ENCODE measurements at regions not wholly inside any gene's neighbourhood (a gene's known extent, or its start where the extent isn't known, plus 50 kb on each side); places are given as distances from the start of the nearest gene placed in this dataset.
"Not testable (repeated sequence)": the region's sequence is repeated elsewhere in the genome, so short reads cannot be mapped to it uniquely, and the experiment has no call there.

- H3K9me3 ChIP-seq (ENCODE audit: control insufficient read depth in 2 of 2, low read length in 2 of 2): no peaks in the 10 kb centered on the region
- no peaks in the 10 kb centered on the region for H3K4me1 ChIP-seq (ENCODE audit: control insufficient read depth, insufficient read depth, low read length)
- H3K4me3 ChIP-seq (ENCODE audit: low read length in 2 of 2): no peak overlapping the region
- H3K27me3 ChIP-seq (ENCODE audit: control insufficient read depth in 1 of 2, insufficient read depth in 2 of 2, low read length in 2 of 2): peaks cover 0 to 11% of the 10 kb centered on the region in 2 donors
- no peaks in the 10 kb centered on the region for H3K36me3 ChIP-seq (ENCODE audit: control insufficient read depth in 2 of 2, insufficient read depth in 2 of 2, low read length in 2 of 2)
- H3K27ac ChIP-seq (ENCODE audit: low read length): no peak overlapping the region
- no peak overlapping the region for H3K9ac ChIP-seq (ENCODE audit: low read length in 2 of 2)
These were observed 55.0 kb upstream of the PAK3 start for GRCh38 chrX:111041018-111041462.

GRCh38 chrX:111040377-111041017 lies 55.5 kb upstream of the PAK3 start:
- peaks cover 0 to 9% of the 10 kb centered on the region in 2 donors for H3K27me3 ChIP-seq (ENCODE audit: control insufficient read depth in 1 of 2, insufficient read depth in 2 of 2, low read length in 2 of 2)

GRCh38 chrX:111039606-111040005 lies 56.4 kb upstream of the PAK3 start:
- Histone ChIP-seq H3K27ac (ENCODE audit: low read length) (no peak overlapping the region), H3K9me3 (ENCODE audit: control insufficient read depth in 2 of 2, low read length in 2 of 2) (no peaks in the 10 kb centered on the region), H3K4me1 (ENCODE audit: control insufficient read depth, insufficient read depth, low read length) (no peaks in the 10 kb centered on the region), H3K4me3 (ENCODE audit: low read length in 2 of 2) (no peak overlapping the region), H3K9ac (ENCODE audit: low read length in 2 of 2) (no peak overlapping the region), H3K36me3 (ENCODE audit: control insufficient read depth in 2 of 2, insufficient read depth in 2 of 2, low read length in 2 of 2) (no peaks in the 10 kb centered on the region), H3K27me3 (ENCODE audit: control insufficient read depth in 1 of 2, insufficient read depth in 2 of 2, low read length in 2 of 2) (peaks cover 0 to 9% of the 10 kb centered on the region in 2 donors)

More at GRCh38 chrX:111040377-111041017, 55.5 kb upstream of the PAK3 start:
- Histone ChIP-seq H3K36me3 (ENCODE audit: control insufficient read depth in 2 of 2, insufficient read depth in 2 of 2, low read length in 2 of 2) (no peaks in the 10 kb centered on the region), H3K27ac (ENCODE audit: low read length) (no peak overlapping the region), H3K9me3 (ENCODE audit: control insufficient read depth in 2 of 2, low read length in 2 of 2) (no peaks in the 10 kb centered on the region), H3K9ac (ENCODE audit: low read length in 2 of 2) (no peak overlapping the region), H3K4me3 (ENCODE audit: low read length in 2 of 2) (no peak overlapping the region), H3K4me1 (ENCODE audit: control insufficient read depth, insufficient read depth, low read length) (no peaks in the 10 kb centered on the region)

GRCh38 chrX:111035991-111036390 lies 60.0 kb upstream of the PAK3 start:
- H3K27me3 ChIP-seq (ENCODE audit: control insufficient read depth in 1 of 2, insufficient read depth in 2 of 2, low read length in 2 of 2): peaks cover 0 to 10% of the 10 kb centered on the region in 2 donors
- no peak overlapping the region for H3K4me3 ChIP-seq (ENCODE audit: low read length in 2 of 2)
- H3K27ac ChIP-seq (ENCODE audit: low read length): no peak overlapping the region
- H3K9ac ChIP-seq (ENCODE audit: low read length in 2 of 2): no peak overlapping the region
- H3K4me1 ChIP-seq (ENCODE audit: control insufficient read depth, insufficient read depth, low read length): no peaks in the 10 kb centered on the region
- H3K9me3 ChIP-seq (ENCODE audit: control insufficient read depth in 2 of 2, low read length in 2 of 2): no peaks in the 10 kb centered on the region
- no peaks in the 10 kb centered on the region for H3K36me3 ChIP-seq (ENCODE audit: control insufficient read depth in 2 of 2, insufficient read depth in 2 of 2, low read length in 2 of 2)

- H3K9ac ChIP-seq (ENCODE audit: low read length in 2 of 2): no peak overlapping the region
These were observed 60.7 kb upstream of the PAK3 start for GRCh38 chrX:111035256-111035655.

GRCh38 chrX:111022998-111023397 lies 73.0 kb upstream of the PAK3 start:
- H3K4me1 ChIP-seq (ENCODE audit: control insufficient read depth, insufficient read depth, low read length); H3K27ac ChIP-seq (ENCODE audit: low read length); H3K27me3 ChIP-seq (ENCODE audit: control insufficient read depth in 1 of 2, insufficient read depth in 2 of 2, low read length in 2 of 2); H3K9me3 ChIP-seq (ENCODE audit: control insufficient read depth in 2 of 2, low read length in 2 of 2); H3K9ac ChIP-seq (ENCODE audit: low read length in 2 of 2); H3K36me3 ChIP-seq (ENCODE audit: control insufficient read depth in 2 of 2, insufficient read depth in 2 of 2, low read length in 2 of 2); H3K4me3 ChIP-seq (ENCODE audit: low read length in 2 of 2): not testable (repeated sequence)

More at GRCh38 chrX:111035256-111035655, 60.7 kb upstream of the PAK3 start:
- Histone ChIP-seq H3K36me3 (ENCODE audit: control insufficient read depth in 2 of 2, insufficient read depth in 2 of 2, low read length in 2 of 2) (no peaks in the 10 kb centered on the region), H3K4me3 (ENCODE audit: low read length in 2 of 2) (no peak overlapping the region), H3K27me3 (ENCODE audit: control insufficient read depth in 1 of 2, insufficient read depth in 2 of 2, low read length in 2 of 2) (peaks cover 0 to 10% of the 10 kb centered on the region in 2 donors), H3K9me3 (ENCODE audit: control insufficient read depth in 2 of 2, low read length in 2 of 2) (no peaks in the 10 kb centered on the region), H3K4me1 (ENCODE audit: control insufficient read depth, insufficient read depth, low read length) (no peaks in the 10 kb centered on the region), H3K27ac (ENCODE audit: low read length) (no peak overlapping the region)

- Histone ChIP-seq H3K9me3 (ENCODE audit: control insufficient read depth in 2 of 2, low read length in 2 of 2) (peaks cover 0 to 6% of the 10 kb centered on the region in 2 donors), H3K27me3 (ENCODE audit: control insufficient read depth in 1 of 2, insufficient read depth in 2 of 2, low read length in 2 of 2) (peaks cover 0 to 2% of the 10 kb centered on the region in 2 donors), H3K9ac (ENCODE audit: low read length in 2 of 2) (no peak overlapping the region), H3K36me3 (ENCODE audit: control insufficient read depth in 2 of 2, insufficient read depth in 2 of 2, low read length in 2 of 2) (no peaks in the 10 kb centered on the region), H3K4me1 (ENCODE audit: control insufficient read depth, insufficient read depth, low read length) (no peaks in the 10 kb centered on the region), H3K4me3 (ENCODE audit: low read length in 2 of 2) (no peak overlapping the region), H3K27ac (ENCODE audit: low read length) (no peak overlapping the region)
These were observed 75.7 kb upstream of the PAK3 start for GRCh38 chrX:111020283-111020682.

GRCh38 chrX:111013778-111014455 lies 82.1 kb upstream of the PAK3 start:
- Histone ChIP-seq H3K9me3 (ENCODE audit: control insufficient read depth in 2 of 2, low read length in 2 of 2) (peaks cover 0 to 3% of the 10 kb centered on the region in 2 donors), H3K27me3 (ENCODE audit: control insufficient read depth in 1 of 2, insufficient read depth in 2 of 2, low read length in 2 of 2) (peaks cover 0 to 15% of the 10 kb centered on the region in 2 donors), H3K27ac (ENCODE audit: low read length) (no peak overlapping the region), H3K4me1 (ENCODE audit: control insufficient read depth, insufficient read depth, low read length) (no peaks in the 10 kb centered on the region), H3K36me3 (ENCODE audit: control insufficient read depth in 2 of 2, insufficient read depth in 2 of 2, low read length in 2 of 2) (no peaks in the 10 kb centered on the region), H3K4me3 (ENCODE audit: low read length in 2 of 2) (no peak overlapping the region), H3K9ac (ENCODE audit: low read length in 2 of 2) (no peak overlapping the region)

GRCh38 chrX:111010111-111010510 lies 85.9 kb upstream of the PAK3 start:
- Histone ChIP-seq H3K27me3 (ENCODE audit: control insufficient read depth in 1 of 2, insufficient read depth in 2 of 2, low read length in 2 of 2) (peaks cover 0 to 18% of the 10 kb centered on the region in 2 donors), H3K36me3 (ENCODE audit: control insufficient read depth in 2 of 2, insufficient read depth in 2 of 2, low read length in 2 of 2) (no peaks in the 10 kb centered on the region), H3K4me1 (ENCODE audit: control insufficient read depth, insufficient read depth, low read length) (no peaks in the 10 kb centered on the region), H3K9me3 (ENCODE audit: control insufficient read depth in 2 of 2, low read length in 2 of 2) (no peaks in the 10 kb centered on the region), H3K4me3 (ENCODE audit: low read length in 2 of 2) (no peak overlapping the region), H3K27ac (ENCODE audit: low read length) (no peak overlapping the region), H3K9ac (ENCODE audit: low read length in 2 of 2) (no peak overlapping the region)

- H3K36me3 ChIP-seq (ENCODE audit: control insufficient read depth in 2 of 2, insufficient read depth in 2 of 2, low read length in 2 of 2): no peaks in the 10 kb centered on the region
- H3K27me3 ChIP-seq (ENCODE audit: control insufficient read depth in 1 of 2, insufficient read depth in 2 of 2, low read length in 2 of 2): peaks cover 0 to 18% of the 10 kb centered on the region in 2 donors
- H3K9me3 ChIP-seq (ENCODE audit: control insufficient read depth in 2 of 2, low read length in 2 of 2): no peaks in the 10 kb centered on the region
- H3K9ac ChIP-seq (ENCODE audit: low read length in 2 of 2): no peak overlapping the region
- H3K27ac ChIP-seq (ENCODE audit: low read length): no peak overlapping the region
- H3K4me3 ChIP-seq (ENCODE audit: low read length in 2 of 2): no peak overlapping the region
- no peaks in the 10 kb centered on the region for H3K4me1 ChIP-seq (ENCODE audit: control insufficient read depth, insufficient read depth, low read length)
These were observed 86.7 kb upstream of the PAK3 start for GRCh38 chrX:111009256-111009655.

- no peaks in the 10 kb centered on the region for H3K4me1 ChIP-seq (ENCODE audit: control insufficient read depth, insufficient read depth, low read length)
- H3K27me3 ChIP-seq (ENCODE audit: control insufficient read depth in 1 of 2, insufficient read depth in 2 of 2, low read length in 2 of 2): peaks cover 0 to 21% of the 10 kb centered on the region in 2 donors
- H3K4me3 ChIP-seq (ENCODE audit: low read length in 2 of 2): no peak overlapping the region
- no peak overlapping the region for H3K9ac ChIP-seq (ENCODE audit: low read length in 2 of 2)
- no peaks in the 10 kb centered on the region for H3K36me3 ChIP-seq (ENCODE audit: control insufficient read depth in 2 of 2, insufficient read depth in 2 of 2, low read length in 2 of 2)
- no peak overlapping the region for H3K27ac ChIP-seq (ENCODE audit: low read length)
- H3K9me3 ChIP-seq (ENCODE audit: control insufficient read depth in 2 of 2, low read length in 2 of 2): no peaks in the 10 kb centered on the region
These were observed 87.9 kb upstream of the PAK3 start for GRCh38 chrX:111008126-111008525.

All from stomach smooth muscle (tissue), 2 donors.